AG04450 (cell line): ENCODE measurements at regions not wholly inside any gene's neighbourhood (a gene's known extent, or its start where the extent isn't known, plus 50 kb on each side); places are given as distances from the start of the nearest gene placed in this dataset.

Experiments
- CTCF ChIA-PET: fragments of 300-600, 350-600 bp; formaldehyde crosslinking; extraction: SDS; loops from one replicate; lab custom pipeline; 2022; ENCODE audit warnings: antibody characterized with exemption, inconsistent platforms; lab: Charles Lee
- POLR2A ChIA-PET: fragments of 350-600 bp; formaldehyde crosslinking; extraction: SDS; loops from one replicate; lab custom pipeline; 2021; ENCODE audit warnings: antibody characterized with exemption, inconsistent platforms; lab: Yijun Ruan, JAX
- DNase-seq: peaks from one replicate; pipeline ENCODE4 v3.0.0-alpha.2; 2011; ENCODE audit warnings: low read depth, low spot score
- H3K27ac ChIP-seq: one replicate; pipeline ENCODE4 v1.5.1; 2012; ENCODE audit warnings: low read depth, low read length, control low read depth
- H3K27me3 ChIP-seq: one replicate; pipeline ENCODE4 v1.6.0; 2012; ENCODE audit warnings: low read length; ENCODE audit not compliant: control insufficient read depth, insufficient read depth
- H3K4me3 ChIP-seq: 2 replicates; pipeline ENCODE4 v1.5.1; 2011; ENCODE audit warnings: mild to moderate bottlenecking, low read depth, low read length, control low read depth
- H3K9me3 ChIP-seq: 2 replicates; pipeline ENCODE4 v1.5.1; 2012; ENCODE audit warnings: low read length; ENCODE audit not compliant: control insufficient read depth, insufficient read depth
- TF ChIP-seq, protein P1 (sequence below): IDR thresholded peaks from 2 replicates; pipeline ENCODE4 v1.5.1; 2011; ENCODE audit warnings: low read depth, low read length, control low read depth, inconsistent platforms

GRCh38 chr16:73319737-73320136 is 271.8 kb upstream of the ZFHX3 start:
- CTCF ChIA-PET, result no interaction called here
- POLR2A ChIA-PET, result no interaction called here
- H3K4me3 ChIP-seq, result no peak overlapping the region
- H3K27ac ChIP-seq, result no peak overlapping the region
- H3K27me3 ChIP-seq, result peaks cover 10% of the 10 kb centered on the region
- H3K9me3 ChIP-seq, result no peaks in the 10 kb centered on the region
- DNase-seq, result no peak
- TF ChIP-seq, protein P1, sequence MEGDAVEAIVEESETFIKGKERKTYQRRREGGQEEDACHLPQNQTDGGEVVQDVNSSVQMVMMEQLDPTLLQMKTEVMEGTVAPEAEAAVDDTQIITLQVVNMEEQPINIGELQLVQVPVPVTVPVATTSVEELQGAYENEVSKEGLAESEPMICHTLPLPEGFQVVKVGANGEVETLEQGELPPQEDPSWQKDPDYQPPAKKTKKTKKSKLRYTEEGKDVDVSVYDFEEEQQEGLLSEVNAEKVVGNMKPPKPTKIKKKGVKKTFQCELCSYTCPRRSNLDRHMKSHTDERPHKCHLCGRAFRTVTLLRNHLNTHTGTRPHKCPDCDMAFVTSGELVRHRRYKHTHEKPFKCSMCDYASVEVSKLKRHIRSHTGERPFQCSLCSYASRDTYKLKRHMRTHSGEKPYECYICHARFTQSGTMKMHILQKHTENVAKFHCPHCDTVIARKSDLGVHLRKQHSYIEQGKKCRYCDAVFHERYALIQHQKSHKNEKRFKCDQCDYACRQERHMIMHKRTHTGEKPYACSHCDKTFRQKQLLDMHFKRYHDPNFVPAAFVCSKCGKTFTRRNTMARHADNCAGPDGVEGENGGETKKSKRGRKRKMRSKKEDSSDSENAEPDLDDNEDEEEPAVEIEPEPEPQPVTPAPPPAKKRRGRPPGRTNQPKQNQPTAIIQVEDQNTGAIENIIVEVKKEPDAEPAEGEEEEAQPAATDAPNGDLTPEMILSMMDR, result no peak

- no peak for DNase-seq
- no peak overlapping the region for H3K4me3 ChIP-seq
- H3K27me3 ChIP-seq, result peaks cover 10% of the 10 kb centered on the region
- no peaks in the 10 kb centered on the region for H3K9me3 ChIP-seq
- TF ChIP-seq, protein P1, result no peak
- CTCF ChIA-PET, result interaction anchor here (0.7 kb wide), 1 partner anchor 1242 kb away, joined by 18 read pairs; no protein-coding TSS in a partner anchor
- POLR2A ChIA-PET, result no interaction called here
- no peak overlapping the region for H3K27ac ChIP-seq
Measured at GRCh38 chr16:73319261-73319660, 271.3 kb upstream of the ZFHX3 start.

DNA sequence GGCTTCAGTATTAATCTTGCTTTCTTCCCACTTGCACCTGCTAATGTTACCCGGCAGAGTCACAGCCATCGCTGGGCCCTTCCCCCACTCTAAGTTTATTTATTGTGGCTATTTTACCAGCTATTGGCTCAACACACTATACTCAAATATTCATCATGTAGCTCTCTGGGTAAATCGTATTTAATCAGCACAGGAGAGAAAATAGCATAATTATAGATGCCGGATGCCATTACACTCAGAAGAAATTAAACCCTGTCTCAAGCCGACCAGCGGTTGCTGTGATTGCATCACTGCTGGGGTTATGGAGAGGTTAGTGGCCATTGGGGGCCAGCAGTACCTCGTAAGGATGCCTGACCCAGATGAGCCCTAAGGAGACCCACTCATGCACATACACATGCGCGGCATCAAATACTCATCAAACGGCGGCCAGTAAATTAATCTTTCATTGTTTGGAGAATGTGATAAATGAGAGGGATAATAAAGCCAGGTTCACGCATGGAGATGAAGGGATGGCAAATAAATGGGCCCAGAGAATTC is 269.5 kb upstream of the ZFHX3 start:
- ChIA-PET POLR2A (interaction anchor here (0.6 kb wide), 1 partner anchor 328 kb away, joined by 3 read pairs; no protein-coding TSS in a partner anchor), CTCF (no interaction called here)

DNA sequence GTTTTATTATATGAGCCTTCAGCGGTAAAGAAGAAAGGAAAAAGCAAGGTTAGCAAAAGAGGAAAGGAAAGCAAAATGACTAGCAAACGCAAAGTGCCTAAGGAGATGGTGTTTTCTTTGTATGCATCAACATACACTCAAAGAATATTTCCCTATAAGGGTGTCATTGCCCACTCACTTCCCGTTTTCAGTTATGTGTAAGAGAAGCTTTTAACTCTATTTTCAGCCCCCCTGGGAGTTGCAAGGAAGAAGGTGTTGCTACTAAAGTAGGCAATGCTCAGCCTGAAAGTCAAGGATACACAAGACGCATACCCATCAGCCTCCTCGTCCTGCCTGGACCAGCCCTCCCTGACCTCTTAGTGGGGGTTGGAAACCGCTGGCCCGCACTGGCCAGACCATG is 267.7 kb upstream of the ZFHX3 start:
- TF ChIP-seq, protein P1, result no peak
- H3K4me3 ChIP-seq, result no peak overlapping the region
- DNase-seq, result no peak
- no peaks in the 10 kb centered on the region for H3K9me3 ChIP-seq
- no peak overlapping the region for H3K27ac ChIP-seq
- CTCF ChIA-PET, result interaction anchor here (0.6 kb wide), 1 partner anchor 635 kb away, joined by 5 read pairs; no protein-coding TSS in a partner anchor
- POLR2A ChIA-PET, result no interaction called here
- no peaks in the 10 kb centered on the region for H3K27me3 ChIP-seq

More for the DNA sequence above, 269.5 kb upstream of the ZFHX3 start:
- H3K4me3 ChIP-seq, result no peak overlapping the region
- H3K27ac ChIP-seq, result no peak overlapping the region
- no peak for DNase-seq
- H3K9me3 ChIP-seq, result no peaks in the 10 kb centered on the region
- TF ChIP-seq, protein P1, result no peak
- H3K27me3 ChIP-seq, result peaks cover 2% of the 10 kb centered on the region

GRCh38 chr16:73313950-73314349 is 266.0 kb upstream of the ZFHX3 start:
- DNase-seq, result no peak
- Histone ChIP-seq H3K27me3 (no peaks in the 10 kb centered on the region), H3K27ac (no peak overlapping the region), H3K4me3 (no peak overlapping the region), H3K9me3 (no peaks in the 10 kb centered on the region)
- ChIA-PET CTCF (no interaction called here), POLR2A (no interaction called here)
- TF ChIP-seq, protein P1, result no peak
